EH (cell line): ENCODE measurements at regions not wholly inside any gene's neighbourhood (a gene's known extent, or its start where the extent isn't known, plus 50 kb on each side); places are given as distances from the start of the nearest gene placed in this dataset.

Experiments
- DNase-seq: peaks from one replicate; pipeline ENCODE4 v3.0.0-alpha.2; 2015; ENCODE audit warnings: low read depth

DNA sequence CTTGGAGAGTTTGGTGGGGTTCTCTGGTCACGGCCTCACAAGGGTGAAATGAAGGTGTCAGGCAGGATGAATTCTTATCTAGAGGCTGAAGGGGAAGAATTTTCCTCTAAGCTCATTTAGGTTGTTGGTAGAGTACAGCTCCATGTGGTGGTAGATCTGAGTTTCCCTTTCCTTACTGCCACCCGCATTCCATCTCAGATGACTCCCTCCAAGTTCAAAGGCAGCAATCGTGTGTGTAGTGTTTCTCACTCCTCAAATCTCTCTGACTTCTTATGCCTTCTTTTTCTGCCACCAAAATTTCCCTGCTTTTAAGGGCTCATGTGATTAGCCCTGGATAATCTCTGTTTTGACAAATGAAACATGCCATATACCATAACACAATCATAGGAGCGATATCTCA lies 135.5 kb upstream of the MYOCD start:
- no peak for DNase-seq

DNA sequence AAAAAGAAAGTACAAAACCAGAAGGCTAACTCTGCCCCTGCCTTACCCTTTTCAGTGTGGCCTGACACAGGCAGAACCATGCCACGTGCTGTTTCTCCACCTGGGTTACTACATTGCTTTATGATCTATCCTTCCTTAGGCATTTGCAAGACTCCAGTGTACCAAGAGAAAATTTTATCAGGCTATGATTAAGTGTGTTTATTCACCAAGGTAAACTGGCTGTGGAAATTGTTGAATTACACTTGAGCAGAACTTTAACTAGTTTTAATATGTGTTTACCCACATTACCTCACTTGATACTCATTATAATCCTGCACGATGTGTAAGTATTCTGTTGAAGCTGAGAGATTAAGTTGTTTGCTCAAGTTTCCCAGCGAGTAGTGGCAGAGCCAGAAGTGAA lies 129.7 kb upstream of the MYOCD start:
- no peak for DNase-seq

DNA sequence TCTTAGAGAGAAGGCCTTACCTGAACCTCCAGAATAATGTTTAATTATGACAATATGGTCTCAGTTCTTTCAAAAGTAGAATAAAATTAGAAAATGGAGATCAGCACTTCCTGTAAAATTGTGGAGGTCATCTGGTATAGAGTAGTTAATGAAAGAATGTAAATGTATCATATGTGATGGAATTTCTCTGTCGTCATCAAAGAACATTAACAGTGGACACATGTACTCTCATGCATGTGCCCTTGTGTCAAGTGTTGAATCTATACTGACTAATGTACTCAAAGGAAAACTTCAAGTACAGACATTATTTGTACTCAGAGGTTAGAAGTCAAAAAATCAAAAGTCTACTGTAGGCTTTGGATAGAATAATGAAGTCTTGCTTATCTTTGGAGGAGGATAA lies 129.2 kb upstream of the MYOCD start:
- peak; percentile 74 for DNase-seq

DNA sequence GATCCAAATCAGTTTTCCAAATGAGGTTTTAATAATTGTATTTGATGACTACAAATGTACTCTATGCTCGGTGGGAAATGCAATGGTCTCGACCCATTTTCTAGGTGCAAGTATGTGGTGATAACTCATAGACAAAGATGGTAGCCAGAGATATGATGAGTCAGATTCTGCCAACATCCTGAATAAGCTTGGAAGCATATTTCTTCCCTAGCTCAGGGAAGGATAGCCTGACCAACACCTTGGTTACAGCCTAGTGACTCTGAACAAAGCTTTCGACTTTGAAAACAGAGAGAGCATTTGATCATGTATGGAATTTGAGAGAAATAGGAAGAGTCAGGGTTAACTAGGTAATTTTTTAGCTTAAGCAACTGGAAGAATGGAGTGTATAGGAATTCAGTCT lies 128.3 kb upstream of the MYOCD start:
- peak; percentile 39 for DNase-seq

DNA sequence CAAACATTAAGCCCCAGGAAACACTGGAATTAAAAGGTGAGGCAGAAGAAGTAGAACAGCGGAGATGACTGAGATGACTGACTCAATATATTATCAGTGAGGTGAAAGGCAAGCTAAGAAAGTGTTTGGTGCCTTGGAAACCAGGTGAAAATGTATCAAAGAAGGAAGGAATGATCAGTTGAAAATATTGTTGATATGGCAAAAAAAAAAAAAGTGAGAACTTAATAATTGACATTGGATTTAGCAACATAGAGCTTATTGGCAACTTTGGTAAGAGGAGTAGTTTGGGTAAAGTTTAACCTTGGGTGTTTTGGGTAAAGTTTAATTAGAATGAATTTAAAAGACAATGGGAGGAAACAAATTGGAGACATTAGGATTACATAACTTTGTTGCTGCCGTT lies 127.7 kb upstream of the MYOCD start:
- no peak for DNase-seq

DNA sequence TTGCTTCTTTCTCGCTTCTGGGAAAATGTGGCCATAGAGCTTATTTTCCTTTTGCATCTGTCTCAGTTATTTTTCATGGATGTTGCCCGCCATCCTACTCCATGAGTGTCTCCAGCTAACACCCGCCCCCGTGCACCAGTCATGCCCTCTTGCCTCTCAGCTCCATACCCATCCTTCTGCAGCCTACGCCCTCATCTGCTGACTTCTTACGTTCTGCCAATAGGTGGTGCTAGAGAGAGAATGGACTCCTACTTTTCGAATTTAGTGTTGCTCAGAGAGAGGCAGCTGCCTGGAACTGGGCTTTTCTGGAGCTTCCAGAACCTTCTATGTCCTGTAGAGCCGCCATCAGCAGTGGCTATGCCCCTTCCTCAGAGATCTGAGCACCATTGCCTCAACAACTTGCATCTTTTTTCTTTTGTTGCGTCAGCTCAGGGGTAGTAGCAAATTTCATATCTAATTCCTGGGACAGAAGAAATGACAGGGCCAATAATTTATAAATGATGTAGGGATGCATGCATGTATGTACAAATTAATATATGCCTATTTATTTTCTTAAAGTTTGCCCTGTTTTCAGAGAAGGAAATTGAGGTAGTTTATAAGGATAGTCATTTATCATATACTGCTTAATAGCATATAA lies 119.7 kb upstream of the MYOCD start:
- peak; percentile 74 for DNase-seq

DNA sequence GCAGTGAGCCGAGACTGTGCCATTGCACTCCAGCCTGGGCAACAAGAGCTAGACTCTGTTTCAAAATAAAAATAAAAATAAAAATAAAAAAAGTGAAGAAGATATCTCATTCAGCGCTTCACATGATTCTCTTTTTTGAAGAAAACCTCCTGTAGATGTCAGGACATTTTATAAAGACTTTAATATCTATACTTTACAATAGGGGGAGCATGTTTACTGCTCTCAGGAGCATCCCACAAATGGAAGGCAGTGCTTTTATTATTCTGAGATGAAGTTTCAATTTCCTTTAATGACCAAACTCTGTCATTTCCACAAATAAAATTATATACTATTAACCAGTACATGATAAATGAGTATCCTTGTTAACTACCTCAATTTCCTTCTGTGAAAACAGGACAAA lies 118.7 kb upstream of the MYOCD start:
- peak; percentile 20 for DNase-seq

DNA sequence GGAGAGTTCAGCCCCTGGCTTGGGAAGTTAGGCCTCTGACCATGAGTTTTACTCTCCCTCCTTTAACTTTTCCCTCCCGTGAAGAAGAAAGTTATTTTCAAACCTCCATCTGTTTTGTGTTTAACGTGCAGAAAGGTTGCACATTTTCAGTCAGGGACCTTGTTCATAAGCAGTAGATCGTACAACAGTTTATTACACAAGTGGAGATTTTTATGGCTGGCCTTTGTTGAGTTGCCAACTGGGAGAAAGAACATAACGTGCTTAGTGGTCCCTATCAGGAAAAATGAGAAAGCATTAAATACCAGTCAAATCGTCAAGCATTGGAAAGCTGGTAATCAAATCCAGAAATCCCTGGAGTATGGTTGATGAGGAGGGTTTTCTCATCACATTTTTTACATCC lies 117.9 kb upstream of the MYOCD start:
- peak; percentile 14 for DNase-seq

DNA sequence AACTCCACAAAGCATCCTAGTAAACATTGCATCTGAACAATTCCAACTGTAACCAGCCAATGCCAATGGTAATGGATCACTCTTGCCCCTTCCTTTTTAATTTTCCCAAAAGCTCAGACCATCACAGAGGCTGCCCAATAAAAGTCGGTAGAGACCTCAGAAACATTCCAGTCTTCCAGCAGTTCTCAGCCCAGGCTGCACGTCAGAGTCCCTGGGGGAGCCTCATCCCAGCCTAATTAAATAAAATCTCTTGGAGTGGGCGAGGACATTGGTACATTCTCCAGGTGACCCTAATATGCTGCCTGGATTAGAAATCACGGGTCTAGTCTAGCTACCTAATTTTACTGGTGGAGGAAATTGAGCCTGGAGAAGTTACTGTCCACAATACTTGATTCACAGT lies 117.1 kb upstream of the MYOCD start:
- DNase-seq, result peak; percentile 68

DNA sequence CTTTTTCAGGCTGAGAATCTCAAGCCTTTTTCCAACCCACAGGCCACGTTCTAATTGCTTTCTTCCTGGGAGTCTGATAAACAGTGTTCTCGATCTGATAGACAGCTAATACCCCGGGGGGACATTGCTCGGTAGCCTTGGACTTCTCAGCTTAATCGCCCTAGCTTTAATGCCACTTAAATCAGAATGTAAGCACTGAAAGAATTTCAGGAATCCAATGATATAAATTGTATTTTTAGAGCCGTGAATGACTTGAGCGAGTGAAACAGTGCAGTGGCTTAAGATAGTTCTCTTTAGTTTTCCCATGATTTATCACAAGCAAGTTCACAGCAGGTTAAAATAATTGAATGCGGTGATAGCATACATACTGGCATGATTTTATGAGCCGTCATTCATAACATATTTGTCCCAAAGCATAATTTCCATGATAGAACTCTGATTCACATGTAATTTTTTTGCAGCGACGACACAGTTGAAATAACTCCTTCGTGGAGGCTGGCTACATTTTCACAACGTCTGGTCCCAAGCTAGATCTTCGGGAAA lies 116.1 kb upstream of the MYOCD start:
- DNase-seq, result peak; percentile 98

DNA sequence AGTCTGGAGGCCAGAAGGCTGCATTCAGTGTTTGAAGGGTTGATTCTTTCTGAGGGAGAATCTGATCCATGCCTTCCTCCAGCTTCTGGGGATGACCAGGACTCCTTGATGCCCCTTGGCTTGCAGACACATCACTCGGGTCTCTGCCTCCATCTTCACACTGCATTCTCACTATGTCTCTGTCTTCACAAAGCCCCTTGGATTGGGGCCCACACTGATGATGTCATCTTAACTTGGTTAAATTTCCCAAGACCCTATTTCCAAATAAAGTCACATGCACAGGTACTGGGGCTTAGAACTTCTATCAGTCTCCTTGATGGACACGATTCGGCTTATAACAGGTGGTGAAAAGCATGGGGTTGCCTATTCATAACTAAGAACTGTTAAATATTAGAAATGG lies 112.1 kb upstream of the MYOCD start:
- DNase-seq, result peak; percentile 21

DNA sequence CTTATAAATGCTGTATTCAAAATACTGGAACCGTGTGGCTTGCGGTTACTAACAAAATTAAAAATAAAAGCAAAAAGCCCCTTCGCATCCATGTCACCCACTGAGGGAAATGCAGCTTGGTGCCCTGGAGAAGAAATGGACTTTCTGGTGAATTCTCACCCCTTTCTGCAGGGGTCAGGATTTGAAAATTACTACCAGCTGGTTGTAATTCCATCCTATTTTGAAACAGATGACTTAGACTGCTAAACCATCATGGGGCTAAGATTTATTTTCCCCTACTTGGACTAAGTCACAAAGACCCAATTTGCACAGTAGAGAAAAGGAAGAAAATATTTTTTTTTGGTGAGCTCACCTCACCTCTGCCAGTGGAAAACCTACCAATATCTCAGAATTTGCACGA lies 111.4 kb upstream of the MYOCD start:
- peak; percentile 67 for DNase-seq

DNA sequence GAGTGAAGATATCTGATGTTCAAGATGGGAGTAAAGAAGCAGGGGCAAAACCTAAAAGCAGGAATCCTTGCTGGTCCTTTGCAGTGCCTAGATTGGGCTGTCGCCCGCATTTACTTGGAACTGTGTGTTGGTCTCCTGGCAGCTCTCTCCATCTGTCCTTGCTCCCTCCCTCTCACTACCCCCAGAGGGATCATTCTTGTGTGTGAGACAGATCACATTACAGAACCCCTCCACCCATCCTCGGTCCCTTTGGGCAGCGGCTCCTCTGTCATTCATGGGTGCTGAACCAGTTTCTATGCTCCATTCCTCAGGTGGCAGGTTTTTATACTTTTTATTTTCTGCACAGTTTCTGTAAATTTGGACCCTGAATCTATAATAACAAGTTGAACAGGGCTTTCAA lies 99.4 kb upstream of the MYOCD start:
- DNase-seq, result peak; percentile 19

DNA sequence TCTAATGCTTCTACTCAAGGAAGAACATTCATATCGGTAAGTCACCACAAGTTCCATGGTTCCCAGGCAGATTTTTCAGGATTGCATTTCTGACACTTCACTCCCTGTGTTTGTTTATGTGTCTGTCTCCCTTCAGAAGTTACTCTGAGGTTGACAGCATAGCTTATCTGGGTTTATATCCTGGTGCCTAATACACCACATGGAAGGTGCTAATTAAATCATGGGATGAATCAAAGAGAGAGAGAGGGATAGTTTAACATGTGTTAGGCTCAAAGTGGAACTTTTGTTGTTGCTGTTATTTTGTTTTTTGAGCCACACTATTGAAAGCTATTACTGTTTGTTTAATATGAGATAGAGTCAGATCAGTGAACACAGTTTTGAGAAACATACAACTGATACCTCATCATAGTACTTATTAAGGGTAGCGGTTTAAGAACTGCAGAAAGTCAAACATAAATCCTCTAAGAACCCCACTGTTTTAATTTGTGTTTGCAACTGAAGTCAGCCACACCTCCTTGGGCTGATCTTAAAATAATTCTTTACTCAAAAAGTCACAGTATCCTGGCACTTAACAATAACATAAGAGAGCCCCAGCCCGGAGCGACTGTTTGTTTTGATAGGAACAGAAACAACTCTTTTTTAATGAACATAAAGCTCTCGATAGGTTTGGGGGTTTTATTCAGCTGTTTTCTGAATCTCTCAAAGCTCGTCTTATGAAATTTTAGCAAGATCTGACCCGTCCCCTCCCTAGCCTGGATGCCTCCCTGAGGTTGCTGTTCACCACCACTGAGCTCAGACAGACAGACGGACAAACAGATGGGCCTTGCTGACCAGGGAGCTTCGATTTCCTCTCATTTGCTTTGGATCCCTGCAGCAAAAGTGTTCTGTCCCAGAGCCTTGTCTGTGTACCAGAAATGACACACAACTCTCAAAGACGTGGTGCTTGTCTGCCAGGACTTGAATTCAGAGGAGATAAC lies 98.3 kb upstream of the MYOCD start:
- peak; percentile 21 for DNase-seq

DNA sequence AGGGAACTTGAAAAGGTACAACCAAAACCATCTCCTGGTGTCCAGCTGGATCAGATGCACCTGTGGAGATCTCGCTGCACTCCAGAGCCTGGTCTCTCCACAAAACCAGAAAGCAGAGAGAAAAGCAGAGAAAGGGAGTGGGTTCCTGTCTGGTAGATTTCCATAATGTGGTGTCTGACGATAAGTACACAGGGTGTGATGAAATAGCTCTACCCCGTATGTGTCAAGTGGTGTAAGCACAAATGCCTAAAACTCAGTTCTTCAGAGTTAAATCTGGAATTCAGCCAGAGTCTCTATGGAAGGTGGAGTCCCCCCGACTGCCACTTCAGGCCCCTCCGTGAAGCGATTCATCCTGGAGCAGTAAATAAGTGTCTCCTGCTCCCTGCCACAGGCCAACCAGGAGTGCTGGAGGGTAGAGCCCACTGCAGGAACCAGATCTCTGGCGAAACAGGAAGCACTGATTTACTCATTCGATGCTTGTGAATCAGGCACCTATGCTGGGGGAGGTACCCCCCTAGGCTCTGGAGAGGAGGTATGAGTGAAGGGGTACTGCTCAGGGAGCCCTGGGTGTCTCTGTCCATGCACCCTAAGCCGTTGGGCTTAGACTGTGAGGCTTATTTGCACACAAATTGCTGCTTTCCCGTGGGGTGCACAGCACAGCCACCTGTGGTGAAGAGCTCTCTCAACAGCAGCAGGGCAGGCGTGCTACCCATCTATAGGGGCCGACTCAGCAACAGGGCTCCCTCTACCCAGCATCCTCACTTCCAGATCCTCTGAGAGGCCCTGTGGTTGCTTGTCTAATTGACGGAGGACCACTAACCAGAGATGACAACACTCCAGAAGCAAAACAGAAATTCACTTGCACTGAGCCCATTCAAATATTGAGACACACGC lies 97.1 kb upstream of the MYOCD start:
- peak; percentile 24 for DNase-seq

DNA sequence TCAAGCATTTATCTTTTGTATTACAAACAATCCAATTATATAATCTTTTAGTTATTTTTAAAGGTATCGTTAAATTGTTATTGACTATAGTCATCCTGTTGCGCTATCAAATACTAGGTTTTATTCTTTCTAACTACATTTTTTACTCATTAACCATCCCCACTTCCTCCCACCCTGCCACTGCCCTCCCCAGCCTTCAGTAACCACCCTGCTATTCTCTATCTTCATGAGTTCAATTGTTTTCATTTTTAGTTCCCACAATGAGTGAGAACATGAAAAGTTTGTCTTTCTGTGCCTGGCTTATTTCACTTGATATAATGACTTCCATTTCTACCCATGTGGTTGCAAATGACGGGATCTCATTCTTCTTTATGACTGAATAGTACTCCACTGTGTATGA lies 94.1 kb upstream of the MYOCD start:
- peak; percentile 55 for DNase-seq

DNA sequence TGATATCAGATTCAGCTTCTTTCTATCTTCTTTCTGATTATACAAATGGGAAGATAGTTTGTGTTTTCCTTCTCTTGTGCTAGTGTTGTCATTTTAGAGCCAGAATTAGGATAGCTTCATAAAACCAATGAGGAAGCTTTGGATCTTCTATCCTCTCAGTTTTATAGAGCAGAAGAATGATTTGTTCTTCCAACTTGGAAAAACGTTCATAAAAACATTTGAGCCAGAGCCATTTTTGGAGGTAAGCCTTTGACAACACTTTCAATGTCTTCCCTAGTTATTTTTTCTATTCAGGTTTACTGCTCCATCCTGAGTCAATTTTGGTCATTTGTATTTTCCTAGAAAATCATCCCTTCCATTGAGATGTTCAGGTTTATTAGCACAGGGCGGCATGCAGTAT lies 91.2 kb upstream of the MYOCD start:
- no peak for DNase-seq

DNA sequence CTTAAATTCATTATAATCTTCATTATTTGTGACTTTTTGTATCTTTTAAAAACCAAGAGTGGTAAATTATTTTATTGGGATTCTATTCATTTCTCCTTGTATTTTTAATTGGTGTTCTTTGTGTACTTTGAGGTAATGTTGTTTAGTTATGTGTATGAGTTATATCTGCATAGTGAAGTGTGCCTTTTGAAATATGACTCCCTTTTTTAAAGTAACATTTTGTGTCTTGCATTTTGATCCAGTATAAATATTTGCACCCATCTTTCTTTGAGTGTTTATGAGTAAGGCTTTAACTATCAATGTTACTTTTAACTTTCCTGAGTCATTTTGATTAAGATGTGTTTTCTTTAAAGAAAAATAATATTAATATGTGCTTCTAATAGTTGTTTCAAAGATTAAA lies 90.0 kb upstream of the MYOCD start:
- no peak for DNase-seq

DNA sequence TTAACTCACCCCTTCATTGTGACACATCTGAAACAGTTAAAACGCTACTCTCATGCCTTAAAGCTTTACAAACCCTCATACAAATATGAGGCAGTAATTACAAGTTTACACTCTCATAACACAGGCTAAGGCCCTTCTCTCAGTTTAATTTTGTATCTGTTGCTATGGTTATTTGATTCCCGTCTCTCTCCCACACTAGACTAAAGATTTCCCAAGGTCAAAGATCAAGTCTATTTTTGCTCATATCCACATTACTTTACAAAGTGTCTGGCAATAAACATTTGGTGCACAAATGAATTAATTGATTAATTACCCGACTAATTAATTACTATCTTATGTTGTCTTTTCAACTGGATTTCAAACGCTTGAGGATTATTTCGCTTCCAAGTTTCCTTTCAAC lies 86.4 kb upstream of the MYOCD start:
- no peak for DNase-seq

DNA sequence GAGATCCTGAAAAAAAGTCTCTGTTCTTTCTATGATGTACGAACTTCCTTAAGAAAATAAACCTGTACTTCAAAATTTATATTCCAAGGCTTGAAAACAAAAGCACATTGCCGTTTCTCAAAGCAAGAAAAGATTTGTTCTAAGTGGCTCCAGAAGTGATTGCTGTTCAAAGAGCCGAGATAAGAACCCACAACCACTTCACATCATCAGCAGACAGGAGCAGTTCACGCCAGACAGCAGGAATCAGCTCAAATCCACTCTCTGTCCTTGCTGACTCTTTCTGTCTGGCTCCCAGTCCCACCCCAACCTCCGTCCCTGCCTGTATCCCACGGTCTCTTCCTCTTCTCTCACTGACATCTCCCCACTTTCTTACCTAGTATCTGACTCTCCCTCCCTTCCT lies 85.0 kb upstream of the MYOCD start:
- DNase-seq, result no peak

DNA sequence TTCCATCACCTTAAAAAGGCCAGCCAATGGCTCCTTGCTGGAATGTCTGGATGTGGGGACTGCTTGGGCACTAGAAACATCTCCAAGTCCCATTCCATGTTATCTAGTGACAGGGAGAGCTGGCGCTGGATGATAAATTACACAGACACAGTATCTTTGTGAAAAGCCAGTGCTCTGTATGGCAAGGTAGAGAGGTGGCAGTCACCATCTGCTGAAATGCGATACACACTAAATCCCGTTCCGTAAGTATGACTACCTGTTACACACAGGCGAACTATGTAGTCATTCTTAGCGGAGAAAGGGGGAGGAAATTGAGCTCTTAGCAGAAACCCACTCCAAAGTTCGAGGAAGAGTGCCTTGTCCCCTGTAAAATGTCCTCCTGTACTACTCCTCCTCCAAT lies 81.0 kb upstream of the MYOCD start:
- no peak for DNase-seq

DNA sequence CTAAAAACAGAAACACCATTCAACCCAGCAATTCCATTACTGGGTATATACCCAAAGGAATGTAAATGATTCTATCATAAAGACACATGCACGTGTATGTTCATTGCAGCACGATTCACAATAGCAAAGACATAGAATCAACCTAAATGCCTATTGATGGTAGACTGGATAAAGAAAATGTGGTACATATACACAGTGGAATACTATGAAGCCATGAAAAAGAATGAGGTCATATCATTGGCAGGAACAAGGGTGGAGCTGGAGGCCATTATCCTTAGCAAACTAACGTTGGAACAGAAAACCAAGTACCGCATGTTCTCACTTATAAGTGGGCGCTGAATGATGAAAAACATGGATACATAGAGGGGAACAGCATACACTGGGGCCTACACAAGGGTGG lies 77.2 kb upstream of the MYOCD start:
- DNase-seq, result no peak
